NCI-H2227 treated with DMSO at 0.1 percent for 48 hours (cell line): ENCODE measurements at regions not wholly inside any gene's neighbourhood (a gene's known extent, or its start where the extent isn't known, plus 50 kb on each side); places are given as distances from the start of the nearest gene placed in this dataset.

Experiments
- DNase-seq: peaks from one replicate; lab custom pipeline; 2025; lab: John Stamatoyannopoulos, UW

DNA sequence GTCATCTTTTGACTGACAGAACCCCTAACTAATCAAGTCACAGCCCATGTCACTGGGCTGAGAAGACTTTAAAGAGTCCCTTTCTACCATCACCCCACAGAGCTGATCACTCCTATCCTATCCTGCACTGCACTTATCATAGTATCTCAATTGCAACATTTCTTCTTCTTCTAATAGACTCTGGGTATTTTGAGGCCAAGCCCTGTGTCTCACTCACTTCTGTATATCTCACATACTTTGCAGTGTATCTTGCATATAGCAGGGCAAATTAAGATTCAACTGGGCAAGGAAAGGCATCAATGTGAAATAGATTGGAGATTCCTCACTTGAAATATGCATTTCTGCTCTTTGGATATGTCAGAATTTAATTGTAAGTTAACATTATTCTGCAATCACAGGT is 531.5 kb upstream of the SLIT2 start:
- DNase-seq, result no peak

- DNase-seq, result no peak
Observed at GRCh38 chr4:19711871-19712270, 539.8 kb upstream of the SLIT2 start.

DNA sequence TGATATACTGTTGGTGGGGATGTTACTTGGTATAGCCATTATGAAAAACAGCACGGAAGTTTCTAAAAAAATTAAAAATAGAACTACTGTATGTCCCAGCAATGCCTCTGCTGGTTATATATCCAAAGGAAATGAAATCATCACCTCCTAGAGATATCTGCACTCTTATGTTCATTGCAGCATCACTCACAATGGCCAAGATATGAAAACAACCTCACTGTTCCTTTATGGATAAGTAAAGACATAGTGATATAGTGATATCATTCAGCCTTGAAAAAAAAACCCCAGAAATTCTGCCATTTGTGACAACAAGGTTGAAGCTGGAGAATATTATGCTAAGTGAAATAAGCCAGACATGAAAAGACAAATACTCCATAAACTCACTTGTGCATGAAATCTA is 543.8 kb upstream of the SLIT2 start:
- no peak for DNase-seq

DNA sequence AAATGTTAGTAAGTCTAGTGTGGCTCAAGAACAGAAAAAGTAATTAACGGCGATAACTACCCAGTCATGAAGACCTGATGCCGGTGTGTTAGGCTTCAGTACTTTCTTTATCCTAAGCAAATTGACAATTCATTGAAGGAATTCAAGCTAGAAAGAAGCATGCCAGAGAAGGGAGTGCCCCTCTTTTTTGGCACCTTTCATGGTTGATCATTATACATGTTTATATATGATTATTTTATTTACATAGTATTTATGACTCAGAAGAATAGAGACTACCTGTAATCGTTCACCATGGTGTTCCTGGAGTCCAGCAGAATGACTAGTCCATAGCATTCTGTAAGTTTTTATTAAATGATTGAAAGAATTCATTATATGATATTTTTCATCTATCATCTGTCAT is 548.3 kb upstream of the SLIT2 start:
- DNase-seq, result no peak

- DNase-seq, result no peak
Observed at GRCh38 chr4:19700992-19701391, 550.7 kb upstream of the SLIT2 start.

DNA sequence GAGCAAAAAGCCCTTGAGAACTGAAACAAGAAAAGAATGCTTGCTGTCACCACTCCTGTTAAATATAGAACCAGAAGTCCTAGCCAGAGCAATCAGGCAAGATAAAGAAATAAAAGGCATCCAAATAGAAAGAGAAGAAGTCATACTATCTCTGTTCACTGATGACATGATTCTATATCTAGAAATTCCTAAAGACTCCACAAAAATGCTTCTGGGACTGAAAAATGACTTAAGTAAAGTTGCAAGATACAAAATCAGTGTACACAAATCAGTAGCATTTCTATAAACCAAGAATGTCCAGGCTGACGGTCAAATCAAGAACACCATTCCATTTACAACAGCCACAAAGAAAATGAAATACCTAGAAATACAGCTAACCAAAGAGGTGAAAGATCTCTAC is 552.7 kb upstream of the SLIT2 start:
- no peak for DNase-seq

DNA sequence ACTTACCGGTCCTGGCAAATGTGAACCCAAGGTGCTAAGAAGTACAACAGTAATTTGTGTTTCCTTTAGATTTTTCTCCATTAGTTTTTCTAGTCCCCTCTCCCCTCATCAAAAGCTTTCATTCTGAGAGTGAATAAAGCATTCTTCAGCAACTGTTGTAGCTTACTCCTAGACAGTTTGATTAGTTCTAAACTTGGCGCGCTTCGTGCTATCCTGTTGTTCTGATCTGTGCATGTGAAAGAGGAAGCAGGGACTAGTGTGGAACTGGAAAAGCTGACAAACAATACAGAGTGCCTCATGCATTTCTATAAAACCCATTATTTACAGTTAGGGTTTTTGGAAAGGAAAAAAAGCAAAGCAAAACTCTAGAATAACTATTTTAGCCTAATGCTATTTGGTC is 556.9 kb upstream of the SLIT2 start:
- no peak for DNase-seq

- no peak for DNase-seq
Observed at GRCh38 chr4:19693936-19694570, 557.7 kb upstream of the SLIT2 start.

DNA sequence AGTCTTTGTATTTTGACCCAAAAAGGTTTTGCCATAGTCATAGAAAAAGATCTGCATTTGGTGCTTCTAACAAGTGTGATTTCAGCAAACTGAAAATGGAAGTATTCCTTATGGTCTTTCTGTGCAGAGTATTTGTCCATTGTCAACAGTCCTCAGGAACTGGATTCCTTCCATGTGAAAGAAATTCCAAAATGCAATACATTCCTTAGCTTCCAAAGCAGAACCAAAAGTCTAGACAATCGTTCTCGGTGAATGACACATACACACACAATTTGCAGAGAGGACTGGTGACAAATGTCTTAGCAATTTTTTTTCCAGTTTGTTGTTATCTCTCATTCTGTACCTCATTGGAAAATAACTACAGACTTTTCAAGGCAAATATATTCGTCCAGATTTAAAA is 562.2 kb upstream of the SLIT2 start:
- no peak for DNase-seq

GRCh38 chr4:19686456-19686855 is 565.2 kb upstream of the SLIT2 start:
- DNase-seq, result no peak

- no peak for DNase-seq
Observed at GRCh38 chr4:19684084-19684483, 567.6 kb upstream of the SLIT2 start.

GRCh38 chr4:19683426-19683825 is 568.3 kb upstream of the SLIT2 start:
- no peak for DNase-seq

DNA sequence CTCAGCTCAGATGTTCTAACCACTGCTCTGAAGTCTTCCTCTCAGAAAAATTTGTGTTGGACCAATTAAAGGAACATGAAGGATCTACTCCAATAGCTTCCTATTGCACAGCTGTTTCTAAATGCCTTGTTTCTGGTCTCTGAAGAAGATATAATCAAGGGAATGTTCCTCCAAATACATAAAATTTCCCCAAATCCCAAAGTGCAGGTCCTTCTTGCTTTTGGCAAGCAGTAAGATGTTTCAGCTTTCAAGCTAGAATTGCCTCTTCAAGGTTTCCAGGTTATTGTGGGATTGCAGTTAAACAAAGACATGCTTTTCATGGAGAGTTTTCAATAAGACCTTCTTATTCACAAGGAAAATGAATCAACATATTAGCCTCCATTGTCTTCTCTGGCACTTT is 574.5 kb upstream of the SLIT2 start:
- DNase-seq, result no peak

DNA sequence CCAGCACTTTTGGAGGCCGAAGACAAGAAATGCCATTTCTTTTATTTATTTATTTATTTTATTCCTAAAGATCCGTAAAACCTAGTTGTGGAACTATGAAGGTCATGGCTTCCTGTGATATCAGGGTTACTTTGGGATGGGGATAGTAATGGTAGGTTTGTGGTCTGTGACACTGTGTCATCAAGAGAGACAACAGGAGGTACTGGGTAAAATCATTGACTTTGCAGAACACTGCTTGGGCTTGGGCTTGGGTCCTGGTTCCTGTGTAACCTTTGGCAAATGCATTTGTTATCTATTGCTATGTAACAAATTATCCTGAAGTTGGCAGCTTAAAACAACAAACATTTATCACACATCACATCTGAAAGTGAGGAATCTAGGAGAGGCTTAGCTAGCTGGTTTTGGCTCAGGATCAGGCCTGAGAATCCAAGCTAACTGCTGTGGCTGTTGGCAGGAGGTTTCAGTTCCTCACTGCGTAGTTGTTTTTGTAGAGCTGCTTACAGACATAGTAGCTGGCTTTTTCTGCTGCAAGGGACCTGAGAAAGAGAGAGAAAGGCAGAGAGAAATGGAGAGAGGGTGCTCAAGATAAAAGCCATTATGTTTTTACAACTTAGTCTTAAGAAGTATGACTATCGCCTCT is 576.4 kb upstream of the SLIT2 start:
- no peak for DNase-seq

DNA sequence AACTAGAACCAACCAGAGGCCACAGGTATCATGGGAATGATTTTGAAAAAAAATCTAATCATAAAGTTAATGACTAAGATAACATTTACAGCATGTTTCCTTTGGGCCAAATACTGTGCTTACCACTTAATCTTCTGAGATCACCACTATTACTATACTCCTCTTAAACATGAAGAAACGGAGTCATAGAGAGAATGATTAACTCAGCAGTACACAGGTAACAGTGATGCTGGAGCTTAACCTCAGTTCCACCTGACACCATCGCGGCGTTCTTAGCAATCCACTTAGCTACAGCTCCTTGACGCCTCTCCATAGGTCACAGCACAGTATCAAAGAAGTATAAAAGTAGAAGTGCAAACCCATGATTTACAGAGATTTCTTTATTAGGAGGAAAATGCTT is 592.6 kb upstream of the SLIT2 start:
- DNase-seq, result no peak

DNA sequence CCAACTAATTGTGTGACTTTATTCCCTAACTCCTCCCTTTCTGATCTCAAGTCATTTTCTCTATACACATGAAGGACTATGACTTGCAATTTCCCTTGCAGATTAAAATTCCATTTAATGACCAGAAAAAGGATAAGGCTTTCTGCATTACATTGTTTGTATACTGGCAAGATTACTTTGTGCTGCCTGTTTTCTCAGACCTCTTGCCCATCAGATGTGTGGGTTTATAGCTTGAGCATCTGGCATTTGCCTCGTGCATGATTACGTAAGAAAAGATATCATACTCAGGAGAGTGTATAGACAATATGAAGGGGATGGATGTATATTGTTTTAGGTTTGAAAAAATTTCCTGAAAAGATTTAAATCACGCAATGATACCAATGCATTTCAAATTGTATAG is 593.8 kb upstream of the SLIT2 start:
- DNase-seq, result no peak

DNA sequence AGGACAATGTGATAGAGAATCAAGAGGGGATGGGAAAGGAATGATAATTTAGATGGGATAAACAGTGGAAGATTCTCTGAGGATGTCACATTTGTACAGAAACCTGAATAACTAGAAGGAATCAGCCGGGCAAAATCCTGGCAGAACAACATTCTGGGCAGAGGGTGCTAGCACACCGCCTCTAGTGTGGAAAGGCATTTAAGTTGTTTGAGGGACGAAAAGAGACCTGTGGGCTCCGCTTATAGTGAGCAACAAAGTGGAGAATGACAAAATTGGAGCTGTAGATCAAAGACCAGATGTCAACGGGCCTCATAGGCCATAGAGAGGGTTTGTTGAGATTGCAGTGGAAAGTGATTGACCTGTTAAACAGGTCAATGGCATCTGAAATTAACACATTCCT is 596.0 kb upstream of the SLIT2 start:
- DNase-seq, result no peak

DNA sequence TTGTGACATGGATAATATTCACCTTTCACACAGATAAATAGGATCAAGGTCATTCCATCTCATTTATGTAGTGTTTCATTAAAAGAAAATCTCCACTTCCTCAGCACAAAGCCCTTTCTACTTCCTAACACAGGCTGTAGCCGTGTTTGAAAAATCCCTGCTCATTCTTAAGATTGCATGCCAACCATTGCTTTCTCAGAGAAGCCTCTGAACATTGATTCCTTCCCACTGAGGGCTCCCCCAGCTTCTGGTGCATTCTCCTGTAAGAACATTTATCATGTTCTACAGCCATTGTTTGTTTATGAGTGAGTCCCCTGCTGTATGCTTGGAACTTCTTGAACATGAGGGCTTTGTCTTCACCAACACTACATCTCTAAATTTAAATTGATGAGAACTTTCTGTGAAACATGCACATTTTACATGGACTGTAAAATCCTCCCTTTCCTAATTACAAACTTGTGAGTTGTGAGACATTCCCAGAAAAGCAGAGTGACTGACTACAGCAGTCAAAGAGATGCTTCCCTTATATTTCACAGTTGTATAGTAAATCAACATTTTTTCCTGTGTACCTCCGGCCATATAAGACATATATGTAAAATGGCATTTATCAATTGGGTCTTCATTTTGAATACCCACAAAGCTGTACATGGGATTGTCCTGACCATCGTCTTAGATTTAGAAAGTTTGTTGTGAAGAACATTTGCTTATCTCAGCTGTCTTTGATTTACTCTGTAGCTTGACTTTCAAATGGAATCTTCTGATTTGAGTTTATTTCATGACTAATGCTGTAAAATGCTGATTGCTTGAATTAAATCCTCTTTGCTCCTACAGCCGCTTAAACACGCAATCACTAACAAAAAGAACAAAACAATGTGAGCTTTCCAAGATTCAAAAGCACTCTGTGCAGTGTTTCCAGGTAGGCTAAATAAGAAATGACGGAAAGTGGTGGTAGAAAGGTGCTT is 600.5 kb upstream of the SLIT2 start:
- no peak for DNase-seq

- DNase-seq, result no peak
Observed at GRCh38 chr4:19645589-19645988, 606.1 kb upstream of the SLIT2 start.

GRCh38 chr4:19636451-19636850 is 615.3 kb upstream of the SLIT2 start:
- DNase-seq, result no peak

GRCh38 chr4:19631814-19632213 is 619.9 kb upstream of the SLIT2 start:
- DNase-seq, result no peak

DNA sequence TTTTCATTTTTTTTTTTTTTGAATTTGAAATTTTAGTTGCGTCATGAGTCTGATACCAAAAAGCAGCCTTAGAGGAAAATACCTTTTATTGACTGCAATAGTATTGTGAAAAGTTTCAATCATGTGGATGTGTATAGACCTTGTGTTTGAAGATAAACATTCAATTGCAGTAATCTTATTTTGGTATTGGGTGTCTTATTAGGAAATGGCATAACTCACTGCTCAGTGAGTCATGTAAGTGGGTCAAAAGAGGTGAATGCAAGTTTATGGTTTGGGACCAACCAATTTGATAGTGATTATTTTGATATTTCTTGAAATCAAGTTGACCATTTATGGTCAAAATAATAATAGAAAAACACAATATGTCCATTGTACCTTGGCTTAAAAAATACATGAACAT is 627.8 kb upstream of the SLIT2 start:
- no peak for DNase-seq

DNA sequence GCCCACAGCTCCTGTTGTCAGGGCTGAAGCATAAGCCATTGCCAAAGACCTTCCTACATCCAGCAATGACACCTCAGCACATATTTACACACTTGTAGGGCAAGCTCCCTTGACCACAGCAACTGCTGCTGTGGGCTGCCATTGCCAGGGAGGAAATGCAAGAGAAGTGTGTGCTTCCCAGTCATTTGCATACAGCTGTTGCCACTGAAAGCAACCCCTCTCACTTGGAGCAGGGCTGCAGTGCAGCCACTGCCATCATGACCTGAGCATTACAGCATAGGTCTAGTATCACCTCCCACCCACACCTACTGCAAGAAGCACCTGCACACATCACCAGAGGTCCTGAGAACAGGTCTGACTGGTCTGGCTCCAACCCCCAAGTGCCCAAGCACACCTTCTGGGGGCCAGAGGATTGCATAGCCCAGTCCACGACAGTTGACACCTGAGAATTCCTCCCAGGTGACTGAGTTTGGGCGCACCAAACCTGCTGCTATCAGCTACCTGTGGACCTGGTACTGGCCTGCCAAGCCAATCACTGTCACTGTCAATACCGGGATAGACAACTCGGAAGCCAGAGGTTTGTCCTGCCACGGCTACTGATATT is 636.5 kb upstream of the SLIT2 start:
- no peak for DNase-seq
